WTC11 (cell line): ENCODE measurements at regions not wholly inside any gene's neighbourhood (a gene's known extent, or its start where the extent isn't known, plus 50 kb on each side); places are given as distances from the start of the nearest gene placed in this dataset.

ENCODE experiments used
- ATAC-seq: fragments of 200-7000 bp; cut with Tn5 transposase; 2 replicates; pipeline ENCODE4 v1.10.0; 2021; ENCODE audit warnings: mild to moderate bottlenecking, moderate library complexity
- CTCF ChIA-PET: fragments of 300-600 bp; sonication (Branson Sonifier 250); formaldehyde crosslinking; loops from one replicate; lab custom pipeline; 2021; ENCODE audit warnings: antibody characterized with exemption; lab: Charles Lee
- POLR2A ChIA-PET: fragments of 350-600 bp; sonication (Branson Sonifier 250); formaldehyde crosslinking; loops from one replicate; lab custom pipeline; 2021; ENCODE audit warnings: antibody characterized with exemption; lab: Charles Lee
- DNase-seq: peaks from one replicate; pipeline ENCODE4 v3.0.0; 2021; ENCODE audit warnings: low spot score
- H3K27ac Mint-ChIP-seq: 2 replicates; pipeline ENCODE4 v1.8.0; 2021; ENCODE audit warnings: mixed read lengths
- H3K27me3 Mint-ChIP-seq: 2 replicates; pipeline ENCODE4 v1.8.0; 2021; ENCODE audit warnings: low read depth, mild to moderate bottlenecking, moderate library complexity, mixed read lengths
- H3K36me3 Mint-ChIP-seq: 2 replicates; pipeline ENCODE4 v1.8.0; 2021; ENCODE audit warnings: mixed read lengths
- H3K4me1 Mint-ChIP-seq: 2 replicates; pipeline ENCODE4 v1.8.0; 2022; ENCODE audit warnings: mixed read lengths
- H3K4me3 Mint-ChIP-seq: 2 replicates; pipeline ENCODE4 v1.8.0; 2021; ENCODE audit warnings: mild to moderate bottlenecking, moderate library complexity, mixed read lengths
- H3K9me3 Mint-ChIP-seq: 2 replicates; pipeline ENCODE4 v1.8.0; 2021; ENCODE audit warnings: mixed read lengths
- ATF1 ChIP-seq: sonication (generic); formaldehyde crosslinking; IDR thresholded peaks from 2 replicates; pipeline ENCODE4 v1.8.1; 2023; ENCODE audit warnings: mild to moderate bottlenecking, moderate library complexity, missing genetic modification reagents
- CREM ChIP-seq: sonication (generic); formaldehyde crosslinking; IDR thresholded peaks from 2 replicates; pipeline ENCODE4 v1.8.1; 2022; ENCODE audit warnings: mild to moderate bottlenecking, missing genetic modification reagents, moderate library complexity
- E2F1 ChIP-seq: sonication (generic); formaldehyde crosslinking; IDR thresholded peaks from 2 replicates; pipeline ENCODE4 v1.8.0; 2022; ENCODE audit warnings: mild to moderate bottlenecking, missing genetic modification reagents
- ETV6 ChIP-seq: sonication (generic); formaldehyde crosslinking; IDR thresholded peaks from 2 replicates; pipeline ENCODE4 v1.8.1; 2022; ENCODE audit warnings: mild to moderate bottlenecking, missing genetic modification reagents
- FOXP1 ChIP-seq: sonication (generic); formaldehyde crosslinking; IDR thresholded peaks from 2 replicates; pipeline ENCODE4 v1.8.0; 2022; ENCODE audit warnings: missing genetic modification reagents, mild to moderate bottlenecking, moderate library complexity, borderline replicate concordance
- IRF2 ChIP-seq: sonication (generic); formaldehyde crosslinking; IDR thresholded peaks from 2 replicates; pipeline ENCODE4 v1.8.0; 2022; ENCODE audit warnings: low read depth, missing genetic modification reagents, borderline replicate concordance
- JUN ChIP-seq: sonication (generic); formaldehyde crosslinking; IDR thresholded peaks from 2 replicates; pipeline ENCODE4 v1.8.0; 2023; ENCODE audit warnings: mild to moderate bottlenecking, missing genetic modification reagents
- MAX ChIP-seq: sonication (generic); formaldehyde crosslinking; IDR thresholded peaks from 2 replicates; pipeline ENCODE4 v1.8.0; 2022; ENCODE audit warnings: mild to moderate bottlenecking, missing genetic modification reagents
- MYBL2 ChIP-seq: sonication (generic); formaldehyde crosslinking; IDR thresholded peaks from 2 replicates; pipeline ENCODE4 v1.8.1; 2023; ENCODE audit warnings: mild to moderate bottlenecking, moderate library complexity, missing genetic modification reagents
- RELA ChIP-seq: sonication (generic); formaldehyde crosslinking; IDR thresholded peaks from 2 replicates; pipeline ENCODE4 v1.8.1; 2022; ENCODE audit warnings: missing genetic modification reagents, mild to moderate bottlenecking, borderline replicate concordance
- SMAD3 ChIP-seq: sonication (generic); formaldehyde crosslinking; IDR thresholded peaks from 2 replicates; pipeline ENCODE4 v1.8.0; 2022; ENCODE audit warnings: missing genetic modification reagents, mild to moderate bottlenecking, borderline replicate concordance
- TEAD1 ChIP-seq: sonication (generic); formaldehyde crosslinking; IDR thresholded peaks from 2 replicates; pipeline ENCODE4 v1.8.0; 2022; ENCODE audit warnings: mild to moderate bottlenecking, missing genetic modification reagents
- USF1 ChIP-seq: sonication (generic); formaldehyde crosslinking; IDR thresholded peaks from 2 replicates; pipeline ENCODE4 v1.8.0; 2022; ENCODE audit warnings: mild to moderate bottlenecking, missing genetic modification reagents
- ZBTB21 ChIP-seq: sonication (generic); formaldehyde crosslinking; IDR thresholded peaks from 2 replicates; pipeline ENCODE4 v1.8.1; 2023; ENCODE audit warnings: mild to moderate bottlenecking, missing genetic modification reagents, borderline replicate concordance
- ZNF423 ChIP-seq: fragments of 250-450 bp; sonication (Bioruptor Pico); IDR thresholded peaks from 2 replicates; pipeline ENCODE4 v2.1.2; 2022; ENCODE audit warnings: mild to moderate bottlenecking, moderate library complexity
- TF ChIP-seq, protein P1 (sequence below): sonication (generic); formaldehyde crosslinking; IDR thresholded peaks from 2 replicates; pipeline ENCODE4 v1.8.0; 2022; ENCODE audit warnings: mild to moderate bottlenecking, missing genetic modification reagents
- TF ChIP-seq, protein P2 (sequence below): sonication (generic); formaldehyde crosslinking; IDR thresholded peaks from 2 replicates; pipeline ENCODE4 v1.8.1; 2023; ENCODE audit warnings: mild to moderate bottlenecking, missing genetic modification reagents, borderline replicate concordance
- TF ChIP-seq, protein P3 (sequence below): fragments of 250-450 bp; sonication (Bioruptor Pico); IDR thresholded peaks from 2 replicates; pipeline ENCODE4 v1.9.0; 2021; ENCODE audit warnings: moderate library complexity, mild to moderate bottlenecking, inconsistent platforms, borderline replicate concordance
- TF ChIP-seq, protein P4 (sequence below): fragments of 250-450 bp; sonication (Bioruptor Pico); IDR thresholded peaks from 2 replicates; pipeline ENCODE4 v1.8.0; 2021; ENCODE audit warnings: mild to moderate bottlenecking
- TF ChIP-seq, protein P5 (sequence below): fragments of 200-600 bp; IDR thresholded peaks from 2 replicates; pipeline ENCODE4 v1.8.0; 2022; ENCODE audit warnings: antibody characterized with exemption
- TF ChIP-seq, protein P6 (sequence below): sonication (generic); formaldehyde crosslinking; IDR thresholded peaks from 2 replicates; pipeline ENCODE4 v1.8.1; 2023; ENCODE audit warnings: mild to moderate bottlenecking, missing genetic modification reagents, moderate library complexity

DNA sequence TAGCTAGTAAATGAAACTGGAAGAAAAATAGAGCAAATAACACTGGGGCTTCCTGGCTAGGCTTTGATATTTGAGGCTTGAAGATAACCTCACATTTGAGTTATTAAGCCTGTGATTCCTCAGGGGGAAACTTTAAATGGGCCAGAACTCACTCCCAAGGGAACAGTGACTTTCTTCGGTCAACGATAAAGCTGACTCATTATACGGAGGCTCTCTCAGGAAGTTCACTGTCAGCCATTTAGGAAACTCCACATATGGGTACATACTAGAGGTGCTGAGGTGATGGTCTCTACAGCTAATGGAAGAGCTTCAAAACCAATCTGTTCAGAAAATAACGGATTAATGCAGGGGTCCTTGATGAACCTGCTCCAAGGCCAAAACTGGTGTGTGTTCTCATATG is 120.8 kb downstream of the SH2D1A start:
- POLR2A ChIA-PET = no interaction called here
- Mint-ChIP-seq H3K27me3 (no peaks in the 10 kb centered on the region), H3K27ac (no peak overlapping the region), H3K4me1 (peaks cover 11% of the 10 kb centered on the region), H3K9me3 (no peaks in the 10 kb centered on the region), H3K36me3 (no peaks in the 10 kb centered on the region), H3K4me3 (no peak overlapping the region)
- CTCF ChIA-PET = no interaction called here
- DNase-seq = no peak
- ATAC-seq = no peak
- no peak for TF ChIP-seq SMAD3 (CRISPR knock-in tag)
- no peak for TF ChIP-seq CREM (CRISPR knock-in tag)
- no peak for TF ChIP-seq TEAD1 (CRISPR knock-in tag)
- TF ChIP-seq ZNF423 (CRISPR knock-in tag) = no peak
- no peak for TF ChIP-seq ETV6 (CRISPR knock-in tag)
- TF ChIP-seq, protein P1, sequence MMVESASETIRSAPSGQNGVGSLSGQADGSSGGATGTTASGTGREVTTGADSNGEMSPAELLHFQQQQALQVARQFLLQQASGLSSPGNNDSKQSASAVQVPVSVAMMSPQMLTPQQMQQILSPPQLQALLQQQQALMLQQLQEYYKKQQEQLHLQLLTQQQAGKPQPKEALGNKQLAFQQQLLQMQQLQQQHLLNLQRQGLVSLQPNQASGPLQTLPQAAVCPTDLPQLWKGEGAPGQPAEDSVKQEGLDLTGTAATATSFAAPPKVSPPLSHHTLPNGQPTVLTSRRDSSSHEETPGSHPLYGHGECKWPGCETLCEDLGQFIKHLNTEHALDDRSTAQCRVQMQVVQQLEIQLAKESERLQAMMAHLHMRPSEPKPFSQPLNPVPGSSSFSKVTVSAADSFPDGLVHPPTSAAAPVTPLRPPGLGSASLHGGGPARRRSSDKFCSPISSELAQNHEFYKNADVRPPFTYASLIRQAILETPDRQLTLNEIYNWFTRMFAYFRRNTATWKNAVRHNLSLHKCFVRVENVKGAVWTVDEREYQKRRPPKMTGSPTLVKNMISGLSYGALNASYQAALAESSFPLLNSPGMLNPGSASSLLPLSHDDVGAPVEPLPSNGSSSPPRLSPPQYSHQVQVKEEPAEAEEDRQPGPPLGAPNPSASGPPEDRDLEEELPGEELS (CRISPR knock-in tag) = no peak
- TF ChIP-seq E2F1 (CRISPR knock-in tag) = no peak
- no peak for TF ChIP-seq ATF1 (CRISPR knock-in tag)

GRCh38 chrX:124475358-124475757 is 129.0 kb downstream of the SH2D1A start:
- CTCF ChIA-PET = no interaction called here
- Mint-ChIP-seq H3K4me1 (peaks cover 9% of the 10 kb centered on the region), H3K36me3 (no peaks in the 10 kb centered on the region), H3K9me3 (no peaks in the 10 kb centered on the region), H3K27me3 (no peaks in the 10 kb centered on the region), H3K27ac (no peak overlapping the region), H3K4me3 (no peak overlapping the region)
- DNase-seq = no peak
- no peak for ATAC-seq
- POLR2A ChIA-PET = no interaction called here
- TF ChIP-seq, protein P2, sequence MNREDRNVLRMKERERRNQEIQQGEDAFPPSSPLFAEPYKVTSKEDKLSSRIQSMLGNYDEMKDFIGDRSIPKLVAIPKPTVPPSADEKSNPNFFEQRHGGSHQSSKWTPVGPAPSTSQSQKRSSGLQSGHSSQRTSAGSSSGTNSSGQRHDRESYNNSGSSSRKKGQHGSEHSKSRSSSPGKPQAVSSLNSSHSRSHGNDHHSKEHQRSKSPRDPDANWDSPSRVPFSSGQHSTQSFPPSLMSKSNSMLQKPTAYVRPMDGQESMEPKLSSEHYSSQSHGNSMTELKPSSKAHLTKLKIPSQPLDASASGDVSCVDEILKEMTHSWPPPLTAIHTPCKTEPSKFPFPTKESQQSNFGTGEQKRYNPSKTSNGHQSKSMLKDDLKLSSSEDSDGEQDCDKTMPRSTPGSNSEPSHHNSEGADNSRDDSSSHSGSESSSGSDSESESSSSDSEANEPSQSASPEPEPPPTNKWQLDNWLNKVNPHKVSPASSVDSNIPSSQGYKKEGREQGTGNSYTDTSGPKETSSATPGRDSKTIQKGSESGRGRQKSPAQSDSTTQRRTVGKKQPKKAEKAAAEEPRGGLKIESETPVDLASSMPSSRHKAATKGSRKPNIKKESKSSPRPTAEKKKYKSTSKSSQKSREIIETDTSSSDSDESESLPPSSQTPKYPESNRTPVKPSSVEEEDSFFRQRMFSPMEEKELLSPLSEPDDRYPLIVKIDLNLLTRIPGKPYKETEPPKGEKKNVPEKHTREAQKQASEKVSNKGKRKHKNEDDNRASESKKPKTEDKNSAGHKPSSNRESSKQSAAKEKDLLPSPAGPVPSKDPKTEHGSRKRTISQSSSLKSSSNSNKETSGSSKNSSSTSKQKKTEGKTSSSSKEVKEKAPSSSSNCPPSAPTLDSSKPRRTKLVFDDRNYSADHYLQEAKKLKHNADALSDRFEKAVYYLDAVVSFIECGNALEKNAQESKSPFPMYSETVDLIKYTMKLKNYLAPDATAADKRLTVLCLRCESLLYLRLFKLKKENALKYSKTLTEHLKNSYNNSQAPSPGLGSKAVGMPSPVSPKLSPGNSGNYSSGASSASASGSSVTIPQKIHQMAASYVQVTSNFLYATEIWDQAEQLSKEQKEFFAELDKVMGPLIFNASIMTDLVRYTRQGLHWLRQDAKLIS (CRISPR knock-in tag) = no peak
- TF ChIP-seq IRF2 = no peak
- no peak for TF ChIP-seq MAX (CRISPR knock-in tag)
- TF ChIP-seq, protein P3, sequence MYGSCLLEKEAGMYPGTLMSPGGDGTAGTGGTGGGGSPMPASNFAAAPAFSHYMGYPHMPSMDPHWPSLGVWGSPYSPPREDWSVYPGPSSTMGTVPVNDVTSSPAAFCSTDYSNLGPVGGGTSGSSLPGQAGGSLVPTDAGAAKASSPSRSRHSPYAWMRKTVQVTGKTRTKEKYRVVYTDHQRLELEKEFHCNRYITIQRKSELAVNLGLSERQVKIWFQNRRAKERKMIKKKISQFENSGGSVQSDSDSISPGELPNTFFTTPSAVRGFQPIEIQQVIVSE = no peak
- TF ChIP-seq USF1 = no peak
- no peak for TF ChIP-seq MYBL2
- no peak for TF ChIP-seq ATF1 (CRISPR knock-in tag)
- TF ChIP-seq ETV6 (CRISPR knock-in tag) = no peak
- TF ChIP-seq FOXP1 (CRISPR knock-in tag) = no peak
- TF ChIP-seq, protein P4, sequence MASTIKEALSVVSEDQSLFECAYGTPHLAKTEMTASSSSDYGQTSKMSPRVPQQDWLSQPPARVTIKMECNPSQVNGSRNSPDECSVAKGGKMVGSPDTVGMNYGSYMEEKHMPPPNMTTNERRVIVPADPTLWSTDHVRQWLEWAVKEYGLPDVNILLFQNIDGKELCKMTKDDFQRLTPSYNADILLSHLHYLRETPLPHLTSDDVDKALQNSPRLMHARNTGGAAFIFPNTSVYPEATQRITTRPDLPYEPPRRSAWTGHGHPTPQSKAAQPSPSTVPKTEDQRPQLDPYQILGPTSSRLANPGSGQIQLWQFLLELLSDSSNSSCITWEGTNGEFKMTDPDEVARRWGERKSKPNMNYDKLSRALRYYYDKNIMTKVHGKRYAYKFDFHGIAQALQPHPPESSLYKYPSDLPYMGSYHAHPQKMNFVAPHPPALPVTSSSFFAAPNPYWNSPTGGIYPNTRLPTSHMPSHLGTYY = no peak
- TF ChIP-seq, protein P5, sequence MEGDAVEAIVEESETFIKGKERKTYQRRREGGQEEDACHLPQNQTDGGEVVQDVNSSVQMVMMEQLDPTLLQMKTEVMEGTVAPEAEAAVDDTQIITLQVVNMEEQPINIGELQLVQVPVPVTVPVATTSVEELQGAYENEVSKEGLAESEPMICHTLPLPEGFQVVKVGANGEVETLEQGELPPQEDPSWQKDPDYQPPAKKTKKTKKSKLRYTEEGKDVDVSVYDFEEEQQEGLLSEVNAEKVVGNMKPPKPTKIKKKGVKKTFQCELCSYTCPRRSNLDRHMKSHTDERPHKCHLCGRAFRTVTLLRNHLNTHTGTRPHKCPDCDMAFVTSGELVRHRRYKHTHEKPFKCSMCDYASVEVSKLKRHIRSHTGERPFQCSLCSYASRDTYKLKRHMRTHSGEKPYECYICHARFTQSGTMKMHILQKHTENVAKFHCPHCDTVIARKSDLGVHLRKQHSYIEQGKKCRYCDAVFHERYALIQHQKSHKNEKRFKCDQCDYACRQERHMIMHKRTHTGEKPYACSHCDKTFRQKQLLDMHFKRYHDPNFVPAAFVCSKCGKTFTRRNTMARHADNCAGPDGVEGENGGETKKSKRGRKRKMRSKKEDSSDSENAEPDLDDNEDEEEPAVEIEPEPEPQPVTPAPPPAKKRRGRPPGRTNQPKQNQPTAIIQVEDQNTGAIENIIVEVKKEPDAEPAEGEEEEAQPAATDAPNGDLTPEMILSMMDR = no peak
- TF ChIP-seq ZBTB21 (CRISPR knock-in tag) = no peak
- TF ChIP-seq JUN (CRISPR knock-in tag) = no peak
- TF ChIP-seq, protein P6, sequence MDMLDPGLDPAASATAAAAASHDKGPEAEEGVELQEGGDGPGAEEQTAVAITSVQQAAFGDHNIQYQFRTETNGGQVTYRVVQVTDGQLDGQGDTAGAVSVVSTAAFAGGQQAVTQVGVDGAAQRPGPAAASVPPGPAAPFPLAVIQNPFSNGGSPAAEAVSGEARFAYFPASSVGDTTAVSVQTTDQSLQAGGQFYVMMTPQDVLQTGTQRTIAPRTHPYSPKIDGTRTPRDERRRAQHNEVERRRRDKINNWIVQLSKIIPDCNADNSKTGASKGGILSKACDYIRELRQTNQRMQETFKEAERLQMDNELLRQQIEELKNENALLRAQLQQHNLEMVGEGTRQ (CRISPR knock-in tag) = no peak
- TF ChIP-seq RELA (CRISPR knock-in tag) = no peak
